Stomach smooth muscle (tissue), 2 donors: ENCODE measurements at regions not wholly inside any gene's neighbourhood (a gene's known extent, or its start where the extent isn't known, plus 50 kb on each side); places are given as distances from the start of the nearest gene placed in this dataset.

Experiments
- H3K27ac ChIP-seq: one replicate; pipeline ENCODE4 v1.7.0; 2013; ENCODE audit warnings: mild to moderate bottlenecking, low read length, inconsistent platforms
- H3K27me3 ChIP-seq, 2 donors: one replicate each; pipeline ENCODE4 v1.7.0; 2013; ENCODE audit warnings: low read length in 2 of 2; ENCODE audit not compliant: insufficient read depth in 2 of 2, control insufficient read depth in 1 of 2
- H3K36me3 ChIP-seq, 2 donors: one replicate each; pipeline ENCODE4 v1.7.0; 2013; ENCODE audit warnings: low read length in 2 of 2; ENCODE audit not compliant: control insufficient read depth in 2 of 2, insufficient read depth in 2 of 2
- H3K4me1 ChIP-seq: one replicate; pipeline ENCODE4 v1.7.0; 2013; ENCODE audit warnings: low read length; ENCODE audit not compliant: control insufficient read depth, insufficient read depth
- H3K4me3 ChIP-seq, 2 donors: one replicate each; pipeline ENCODE4 v1.7.0; 2013; ENCODE audit warnings: low read length in 2 of 2
- H3K9ac ChIP-seq, 2 donors: one replicate each; pipeline ENCODE4 v1.7.0; 2013; ENCODE audit warnings: low read length in 2 of 2, mild to moderate bottlenecking in 1 of 2
- H3K9me3 ChIP-seq, 2 donors: one replicate each; pipeline ENCODE4 v1.7.0; 2013; ENCODE audit warnings: low read length in 2 of 2; ENCODE audit not compliant: control insufficient read depth in 2 of 2
- donor health status: healthy.
- donor health status: Pancreatic carcinoma.

DNA sequence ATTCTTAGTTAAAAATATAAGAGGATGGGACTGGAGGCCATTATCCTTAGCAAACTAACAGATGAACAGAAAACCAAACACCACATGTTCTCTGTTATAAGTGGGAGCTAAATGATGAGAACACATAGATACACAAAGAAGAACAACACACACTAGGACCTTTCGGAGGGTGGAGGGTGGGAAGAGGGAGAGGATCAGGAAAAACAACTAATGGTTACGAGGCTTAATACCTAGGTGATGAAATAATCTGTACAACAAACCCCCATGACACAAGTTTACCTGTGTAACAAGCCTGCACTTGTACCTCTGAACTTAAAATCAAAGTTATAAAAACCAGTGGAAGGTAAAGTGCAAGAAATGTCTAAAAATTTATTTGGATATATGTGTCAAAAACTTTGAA lies 1047.4 kb upstream of the C9orf72 start:
- H3K9me3 ChIP-seq: peaks cover 0 to 3% of the 10 kb centered on the region in 2 donors
- H3K27me3 ChIP-seq: no peaks in the 10 kb centered on the region
- no peak overlapping the region for H3K9ac ChIP-seq
- no peak overlapping the region for H3K4me3 ChIP-seq
- H3K4me1 ChIP-seq: no peaks in the 10 kb centered on the region
- no peaks in the 10 kb centered on the region for H3K36me3 ChIP-seq
- no peak overlapping the region for H3K27ac ChIP-seq

DNA sequence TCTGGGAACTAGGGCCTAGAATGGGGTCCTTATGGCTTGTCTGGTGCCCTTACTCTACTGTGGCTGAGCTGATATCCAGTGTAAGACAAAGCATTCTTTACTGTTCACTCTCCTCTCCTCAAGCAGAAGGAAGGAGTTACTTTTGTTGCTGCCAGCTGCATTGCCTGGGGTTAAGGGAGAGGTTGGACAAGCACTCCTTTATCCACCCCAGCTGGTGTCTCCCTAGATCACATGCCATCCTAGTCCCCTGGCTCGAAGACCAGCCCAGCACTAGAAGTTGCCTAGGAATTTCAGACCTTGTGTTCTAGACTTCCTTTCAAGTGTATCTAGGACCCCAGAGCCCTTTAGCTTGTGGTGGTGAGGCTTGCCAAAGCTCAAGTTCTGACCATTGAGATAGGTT lies 1051.5 kb upstream of the C9orf72 start:
- Histone ChIP-seq H3K9ac (no peak overlapping the region), H3K9me3 (peaks cover 0 to 3% of the 10 kb centered on the region in 2 donors), H3K4me1 (no peaks in the 10 kb centered on the region), H3K36me3 (no peaks in the 10 kb centered on the region), H3K4me3 (no peak overlapping the region), H3K27ac (no peak overlapping the region), H3K27me3 (no peaks in the 10 kb centered on the region)

DNA sequence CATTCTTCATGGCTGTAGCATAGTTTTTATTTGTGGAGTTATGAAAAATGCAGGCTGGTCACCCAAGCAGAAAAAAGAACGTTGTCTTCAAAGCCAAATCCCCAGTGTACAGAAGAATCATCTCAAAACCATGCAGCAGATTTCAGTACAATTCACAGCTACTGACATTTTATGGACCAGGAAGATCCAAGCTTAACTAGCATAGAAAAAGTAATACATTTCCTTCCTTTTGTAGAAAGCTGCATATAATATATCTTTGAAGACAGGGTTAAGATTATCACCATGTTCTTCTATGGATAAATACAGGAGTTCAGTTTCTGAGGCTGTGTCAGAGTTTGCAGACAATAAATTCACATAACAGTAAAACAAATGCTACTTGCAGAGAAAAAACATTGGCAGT lies 1054.8 kb upstream of the C9orf72 start:
- no peak overlapping the region for H3K9ac ChIP-seq
- H3K27ac ChIP-seq: no peak overlapping the region
- H3K4me3 ChIP-seq: no peak overlapping the region
- no peaks in the 10 kb centered on the region for H3K4me1 ChIP-seq
- peaks cover 0 to 3% of the 10 kb centered on the region in 2 donors for H3K9me3 ChIP-seq
- H3K36me3 ChIP-seq: no peaks in the 10 kb centered on the region
- no peaks in the 10 kb centered on the region for H3K27me3 ChIP-seq

DNA sequence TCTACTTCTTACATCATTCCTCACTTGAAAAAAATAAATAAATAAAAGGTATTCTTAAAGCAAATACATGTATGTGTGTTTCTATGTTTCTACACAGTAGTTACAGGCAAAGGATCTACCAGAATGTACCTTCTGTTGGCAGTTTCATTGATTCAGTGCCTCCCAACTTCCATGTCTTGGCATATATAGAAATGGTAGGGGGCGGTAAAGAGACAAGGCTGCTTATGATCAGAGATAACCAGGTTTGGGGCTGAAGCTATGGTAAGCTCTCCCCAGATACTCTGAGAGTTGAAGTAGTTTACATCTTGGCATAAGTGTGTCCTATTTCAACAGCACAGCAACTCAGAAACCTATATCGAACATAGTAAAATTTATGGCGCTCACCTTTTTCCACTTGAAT lies 1075.4 kb upstream of the C9orf72 start:
- Histone ChIP-seq H3K27me3 (no peaks in the 10 kb centered on the region), H3K9ac (no peak overlapping the region), H3K36me3 (no peaks in the 10 kb centered on the region), H3K4me1 (no peaks in the 10 kb centered on the region), H3K4me3 (no peak overlapping the region), H3K27ac (no peak overlapping the region), H3K9me3 (no peaks in the 10 kb centered on the region)

DNA sequence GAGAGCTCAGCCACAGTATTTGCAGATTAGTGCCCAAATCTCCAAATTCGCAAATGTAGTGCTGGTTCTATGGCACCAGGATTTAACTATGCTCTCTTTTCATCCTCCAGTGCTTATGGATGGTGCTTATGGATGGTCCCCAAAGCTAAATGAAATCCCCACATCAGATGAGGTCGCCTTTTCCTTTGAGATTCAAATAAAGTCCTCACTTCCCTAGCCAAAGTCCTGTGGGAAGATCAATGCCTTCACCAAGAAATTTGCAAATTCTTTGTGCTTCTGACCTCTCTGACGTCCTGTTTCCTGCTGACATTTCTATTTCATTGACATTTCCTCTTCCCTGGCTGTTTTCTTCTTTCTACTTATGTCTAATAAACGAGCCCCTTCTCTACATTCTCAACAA lies 1077.0 kb upstream of the C9orf72 start:
- Histone ChIP-seq H3K36me3 (no peaks in the 10 kb centered on the region), H3K4me3 (no peak overlapping the region), H3K4me1 (no peaks in the 10 kb centered on the region), H3K27ac (no peak overlapping the region), H3K9me3 (no peaks in the 10 kb centered on the region), H3K9ac (no peak overlapping the region), H3K27me3 (no peaks in the 10 kb centered on the region)

DNA sequence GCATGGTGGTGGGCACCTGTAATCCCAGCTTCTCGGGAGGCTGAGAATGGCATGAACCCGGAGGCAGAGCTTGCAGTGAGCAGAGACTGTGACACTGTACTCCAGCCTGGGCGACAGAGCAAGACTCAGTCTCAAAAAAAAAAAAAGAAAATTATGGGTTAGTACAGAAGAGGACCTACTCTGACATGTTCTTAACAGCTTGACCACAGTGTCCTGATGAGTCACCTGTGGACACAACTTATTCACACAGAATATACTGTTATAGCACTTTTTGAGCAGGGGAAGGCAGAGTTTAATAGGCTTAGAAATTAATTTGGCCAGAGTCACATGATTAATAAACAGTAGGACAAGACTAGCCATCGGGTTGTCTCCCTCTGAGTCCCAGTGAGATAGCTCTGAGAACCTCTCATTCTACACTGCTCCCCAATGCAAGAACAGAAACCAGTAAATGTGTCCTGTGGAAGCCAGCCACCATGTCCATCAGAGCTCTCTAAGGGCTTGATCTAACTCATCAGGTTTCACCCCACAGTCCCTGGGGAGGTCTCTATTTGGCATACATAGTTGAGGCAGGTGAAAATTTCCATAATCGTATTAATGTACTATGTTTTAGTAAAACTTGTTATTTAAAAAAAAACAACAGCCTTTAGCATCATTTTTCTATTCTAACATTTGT lies 1077.9 kb upstream of the C9orf72 start:
- H3K4me1 ChIP-seq: no peaks in the 10 kb centered on the region
- no peak overlapping the region for H3K4me3 ChIP-seq
- no peaks in the 10 kb centered on the region for H3K27me3 ChIP-seq
- H3K36me3 ChIP-seq: no peaks in the 10 kb centered on the region
- no peaks in the 10 kb centered on the region for H3K9me3 ChIP-seq
- no peak overlapping the region for H3K27ac ChIP-seq
- no peak overlapping the region for H3K9ac ChIP-seq

DNA sequence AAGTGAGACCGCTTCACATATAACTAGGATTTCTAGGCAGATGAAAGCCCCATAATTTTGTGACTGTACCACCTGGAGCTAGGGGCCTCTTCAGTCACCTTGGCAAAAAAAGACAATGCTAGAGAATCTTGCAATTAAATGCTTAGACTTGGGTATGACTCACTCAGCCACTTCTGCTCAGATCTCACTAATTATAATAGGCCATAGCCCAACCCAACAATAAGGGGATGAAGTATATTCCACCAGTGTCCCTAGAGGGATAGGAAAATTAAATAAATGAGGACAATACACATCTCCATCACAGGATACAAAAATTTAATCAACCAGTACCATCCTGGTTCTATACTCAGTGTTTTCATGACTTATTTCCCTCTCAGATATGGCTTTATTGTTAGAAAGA lies 1079.9 kb upstream of the C9orf72 start:
- no peaks in the 10 kb centered on the region for H3K27me3 ChIP-seq
- no peaks in the 10 kb centered on the region for H3K4me1 ChIP-seq
- H3K9ac ChIP-seq: no peak overlapping the region
- H3K36me3 ChIP-seq: no peaks in the 10 kb centered on the region
- H3K27ac ChIP-seq: no peak overlapping the region
- H3K9me3 ChIP-seq: no peaks in the 10 kb centered on the region
- no peak overlapping the region for H3K4me3 ChIP-seq

DNA sequence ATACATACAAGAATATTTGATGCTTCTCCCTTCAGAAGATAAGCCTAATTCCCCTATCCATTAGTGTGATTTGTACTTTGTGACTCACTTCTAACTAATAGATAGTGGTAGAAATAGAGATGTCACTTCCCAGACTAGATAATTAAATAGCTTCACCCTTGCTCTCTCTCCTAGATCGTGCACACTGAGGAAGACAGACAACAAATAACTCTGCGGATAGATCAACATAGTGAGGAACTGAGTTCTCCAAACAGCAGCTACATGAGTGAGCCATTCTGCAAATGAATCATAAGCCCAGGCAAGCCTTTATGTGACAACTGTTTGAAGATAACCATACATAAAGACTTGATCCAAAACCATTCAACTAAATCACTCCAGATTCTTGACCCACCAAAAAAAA lies 1083.4 kb upstream of the C9orf72 start:
- H3K36me3 ChIP-seq: no peaks in the 10 kb centered on the region
- H3K9ac ChIP-seq: no peak overlapping the region
- H3K27me3 ChIP-seq: no peaks in the 10 kb centered on the region
- no peak overlapping the region for H3K4me3 ChIP-seq
- no peaks in the 10 kb centered on the region for H3K9me3 ChIP-seq
- H3K4me1 ChIP-seq: no peaks in the 10 kb centered on the region
- H3K27ac ChIP-seq: no peak overlapping the region

DNA sequence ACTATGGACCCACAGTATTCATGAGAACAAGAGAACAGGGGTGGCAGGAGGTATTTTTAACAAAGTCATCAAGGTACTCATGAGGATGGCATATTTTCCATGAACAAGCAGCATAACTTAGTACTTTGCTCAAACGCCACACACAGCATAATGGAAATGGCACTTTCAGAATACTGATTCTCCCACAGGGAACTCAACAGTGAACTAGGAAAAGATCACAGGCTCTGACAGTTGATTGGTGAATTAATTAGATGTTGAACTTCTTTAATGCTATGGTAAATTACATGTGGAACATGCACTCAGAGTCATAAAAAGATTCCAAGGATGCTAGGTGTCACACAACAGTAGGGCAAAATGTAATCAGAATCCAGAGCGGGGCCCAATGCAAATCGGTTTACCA lies 1088.6 kb upstream of the C9orf72 start:
- no peaks in the 10 kb centered on the region for H3K27me3 ChIP-seq
- H3K4me3 ChIP-seq: no peak overlapping the region
- no peaks in the 10 kb centered on the region for H3K36me3 ChIP-seq
- H3K9me3 ChIP-seq: no peaks in the 10 kb centered on the region
- H3K4me1 ChIP-seq: no peaks in the 10 kb centered on the region
- H3K9ac ChIP-seq: no peak overlapping the region
- no peak overlapping the region for H3K27ac ChIP-seq

DNA sequence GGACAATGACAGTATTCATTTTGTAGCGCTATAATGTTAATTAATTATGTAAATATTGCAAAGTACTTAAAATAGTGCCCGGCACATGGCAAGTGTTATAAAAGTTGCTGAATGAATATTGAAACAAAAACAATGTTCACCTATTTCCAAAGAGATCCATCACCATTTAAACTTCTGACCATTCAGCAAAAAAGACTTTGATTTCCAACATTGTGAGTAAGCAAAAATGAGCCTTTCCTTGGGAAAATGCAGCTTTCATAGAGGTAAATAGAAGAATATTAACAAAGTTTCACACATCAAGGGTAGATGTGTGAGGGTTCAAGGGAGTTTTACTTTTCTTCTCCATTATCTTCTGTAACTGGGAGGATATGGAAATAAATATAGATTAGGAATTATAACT lies 1089.4 kb upstream of the C9orf72 start:
- H3K9me3 ChIP-seq: no peaks in the 10 kb centered on the region
- no peak overlapping the region for H3K4me3 ChIP-seq
- no peaks in the 10 kb centered on the region for H3K27me3 ChIP-seq
- no peak overlapping the region for H3K27ac ChIP-seq
- no peaks in the 10 kb centered on the region for H3K4me1 ChIP-seq
- H3K36me3 ChIP-seq: no peaks in the 10 kb centered on the region
- H3K9ac ChIP-seq: no peak overlapping the region

DNA sequence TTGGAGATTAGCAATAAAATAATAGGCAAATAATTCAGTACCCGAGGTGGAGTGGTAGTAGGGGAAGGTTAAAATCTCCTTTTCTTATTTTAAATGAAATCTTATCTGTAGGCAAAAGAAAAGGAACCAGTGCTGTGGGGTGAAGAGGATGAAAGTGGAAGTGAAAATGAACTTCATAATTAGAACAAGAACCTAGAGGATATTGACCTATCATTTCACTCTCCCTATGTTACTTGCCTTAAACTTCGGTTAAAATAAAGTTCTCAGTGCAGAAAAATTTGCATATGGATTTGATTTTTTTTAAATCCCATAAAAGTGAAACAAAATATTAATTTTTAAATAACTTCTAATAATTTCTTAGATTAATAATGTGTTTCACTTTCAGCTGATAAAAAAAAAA lies 1094.9 kb upstream of the C9orf72 start:
- Histone ChIP-seq H3K27ac (no peak overlapping the region), H3K4me1 (no peaks in the 10 kb centered on the region), H3K36me3 (no peaks in the 10 kb centered on the region), H3K4me3 (no peak overlapping the region), H3K27me3 (no peaks in the 10 kb centered on the region), H3K9ac (no peak overlapping the region), H3K9me3 (no peaks in the 10 kb centered on the region)
